COR-L47 (cell line): ENCODE measurements at regions not wholly inside any gene's neighbourhood (a gene's known extent, or its start where the extent isn't known, plus 50 kb on each side); places are given as distances from the start of the nearest gene placed in this dataset.
A peak's percentile ranks its signal among the peaks of the same experiment; 100 is the strongest.

Source experiments
- DNase-seq: peaks from one replicate; lab custom pipeline; 2025; lab: John Stamatoyannopoulos, UW

GRCh38 chr16:54511222-54511731 lies 224.7 kb upstream of the IRX3 start:
- DNase-seq: no peak

DNA sequence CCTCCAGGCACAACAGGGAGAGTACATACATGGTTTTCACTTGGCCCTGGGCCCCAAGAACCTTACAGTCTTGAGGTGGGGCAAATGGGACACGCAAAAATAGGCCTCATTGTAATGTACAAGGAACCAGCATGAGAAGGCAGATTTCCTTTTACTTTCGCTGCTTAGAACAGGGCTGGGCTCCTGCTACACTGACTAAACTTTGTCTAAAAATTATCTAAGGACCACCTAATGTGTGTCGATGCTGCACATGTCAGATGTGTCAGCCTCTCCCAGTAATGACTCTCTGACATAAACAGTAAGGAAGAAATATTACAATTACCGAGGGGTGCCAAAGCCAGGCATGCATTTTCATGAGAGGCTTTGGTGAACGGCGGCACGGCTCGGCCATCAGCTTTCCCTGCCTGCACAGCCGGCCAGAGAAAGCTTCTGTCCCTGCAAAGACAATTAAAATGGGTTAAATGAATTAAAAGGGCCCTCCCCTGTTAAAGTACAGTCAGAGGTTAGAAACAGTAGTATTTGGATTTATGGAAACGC lies 224.2 kb upstream of the IRX3 start:
- DNase-seq: no peak

DNA sequence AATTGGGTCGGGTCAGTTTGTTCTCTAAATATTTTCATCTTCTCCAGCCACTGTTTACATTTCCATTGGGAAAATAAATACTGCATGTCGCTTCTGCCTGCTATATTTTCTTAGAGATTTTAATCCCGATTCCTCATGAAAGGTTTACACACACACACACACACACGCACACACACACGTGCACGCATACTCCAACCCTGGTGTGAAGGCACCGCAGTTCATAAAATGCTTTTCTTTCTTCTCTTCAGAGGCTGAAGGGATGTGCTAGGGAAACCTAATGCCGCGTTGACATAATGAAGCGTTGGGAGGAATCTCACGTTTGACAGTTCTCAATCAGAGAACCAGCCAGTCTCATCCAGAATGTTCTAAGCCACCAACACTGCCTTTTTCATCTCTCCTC lies 222.9 kb upstream of the IRX3 start:
- no peak for DNase-seq

GRCh38 chr16:54508351-54508750 lies 221.8 kb upstream of the IRX3 start:
- no peak for DNase-seq

DNA sequence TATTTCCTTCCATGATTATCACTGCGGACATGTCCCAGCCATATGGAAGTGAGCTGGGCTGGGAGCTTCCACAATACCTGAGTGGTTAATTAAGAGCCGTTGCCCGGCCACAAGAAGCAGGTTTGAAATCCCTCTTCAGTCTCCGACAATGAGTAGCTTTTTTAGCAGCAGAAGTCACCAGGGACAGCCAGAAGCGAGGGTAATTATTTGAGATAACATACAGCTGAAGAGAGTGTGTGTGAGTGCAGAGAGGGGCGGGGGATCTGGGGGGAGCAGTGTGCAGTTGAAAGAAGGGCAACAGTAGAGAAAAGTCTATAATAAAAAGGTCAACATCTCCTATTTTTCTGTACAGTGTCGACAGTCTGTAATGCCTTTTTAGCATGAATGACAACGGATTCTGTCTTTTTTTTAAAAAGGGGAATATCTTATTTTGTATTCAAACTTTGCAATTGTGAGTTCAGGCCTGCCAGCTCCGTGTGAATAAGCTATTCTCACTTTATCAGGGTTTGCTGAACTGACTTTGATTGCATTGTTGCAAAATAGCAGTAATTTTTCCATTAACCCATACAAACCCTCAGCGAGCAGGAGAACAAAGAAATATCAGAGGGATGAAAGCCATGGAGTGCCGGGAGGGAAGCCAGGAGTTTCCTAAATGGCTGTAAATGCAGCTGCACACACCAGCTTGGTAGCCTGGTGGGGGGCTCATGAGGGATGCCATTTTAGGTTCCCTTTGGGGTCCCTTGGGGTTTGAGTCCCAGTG lies 220.3 kb upstream of the IRX3 start:
- peak; percentile 31 for DNase-seq

GRCh38 chr16:54506214-54506580 lies 219.6 kb upstream of the IRX3 start:
- DNase-seq: no peak

- no peak for DNase-seq
These were observed 219.1 kb upstream of the IRX3 start for GRCh38 chr16:54505549-54506213.

- DNase-seq: no peak
These were observed 217.8 kb upstream of the IRX3 start for GRCh38 chr16:54504372-54504771.

- DNase-seq: no peak
These were observed 217.3 kb upstream of the IRX3 start for GRCh38 chr16:54503856-54504219.

GRCh38 chr16:54503011-54503855 lies 216.6 kb upstream of the IRX3 start:
- no peak for DNase-seq

DNA sequence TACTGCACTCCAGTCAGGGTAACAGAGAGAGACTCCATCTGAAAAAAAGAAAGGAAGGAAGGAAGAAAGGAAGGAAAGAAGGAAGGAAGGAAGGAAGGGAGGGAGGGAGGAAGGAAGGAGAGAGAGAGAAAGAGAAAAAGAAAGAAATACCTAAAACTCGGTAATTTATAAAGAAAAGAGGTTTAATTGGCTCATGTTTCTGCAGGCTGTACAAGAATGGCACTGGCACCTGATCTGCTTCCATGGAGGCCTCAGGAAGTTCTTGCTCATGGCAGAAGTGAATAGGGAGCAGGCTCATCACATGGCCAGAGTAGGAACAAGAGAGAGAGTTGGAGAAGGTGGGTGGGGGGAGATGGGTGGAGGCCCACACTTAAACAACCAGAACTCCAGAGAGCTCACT lies 215.2 kb upstream of the IRX3 start:
- DNase-seq: no peak

GRCh38 chr16:54493594-54493993 lies 207.0 kb upstream of the IRX3 start:
- no peak for DNase-seq

DNA sequence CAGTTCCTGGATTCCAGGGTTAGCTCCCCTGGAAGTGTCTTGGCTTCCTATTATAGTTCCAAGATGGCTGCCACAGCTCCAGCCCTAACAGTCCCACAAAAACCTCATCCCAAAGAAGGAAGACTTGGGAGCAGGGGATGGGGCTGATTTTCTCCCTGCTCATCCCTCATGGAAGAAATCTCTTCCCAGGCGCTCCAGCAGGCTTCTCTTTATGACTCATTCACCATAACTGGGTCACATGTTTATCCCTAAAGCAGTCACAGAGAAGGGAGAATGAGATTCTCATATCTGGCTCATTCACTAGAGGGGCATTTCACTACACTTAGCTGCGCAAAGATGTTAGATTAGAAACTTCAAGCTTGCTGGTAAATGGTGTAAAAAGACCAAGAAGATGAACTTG lies 206.5 kb upstream of the IRX3 start:
- no peak for DNase-seq

GRCh38 chr16:54490112-54490488 lies 203.5 kb upstream of the IRX3 start:
- no peak for DNase-seq

DNA sequence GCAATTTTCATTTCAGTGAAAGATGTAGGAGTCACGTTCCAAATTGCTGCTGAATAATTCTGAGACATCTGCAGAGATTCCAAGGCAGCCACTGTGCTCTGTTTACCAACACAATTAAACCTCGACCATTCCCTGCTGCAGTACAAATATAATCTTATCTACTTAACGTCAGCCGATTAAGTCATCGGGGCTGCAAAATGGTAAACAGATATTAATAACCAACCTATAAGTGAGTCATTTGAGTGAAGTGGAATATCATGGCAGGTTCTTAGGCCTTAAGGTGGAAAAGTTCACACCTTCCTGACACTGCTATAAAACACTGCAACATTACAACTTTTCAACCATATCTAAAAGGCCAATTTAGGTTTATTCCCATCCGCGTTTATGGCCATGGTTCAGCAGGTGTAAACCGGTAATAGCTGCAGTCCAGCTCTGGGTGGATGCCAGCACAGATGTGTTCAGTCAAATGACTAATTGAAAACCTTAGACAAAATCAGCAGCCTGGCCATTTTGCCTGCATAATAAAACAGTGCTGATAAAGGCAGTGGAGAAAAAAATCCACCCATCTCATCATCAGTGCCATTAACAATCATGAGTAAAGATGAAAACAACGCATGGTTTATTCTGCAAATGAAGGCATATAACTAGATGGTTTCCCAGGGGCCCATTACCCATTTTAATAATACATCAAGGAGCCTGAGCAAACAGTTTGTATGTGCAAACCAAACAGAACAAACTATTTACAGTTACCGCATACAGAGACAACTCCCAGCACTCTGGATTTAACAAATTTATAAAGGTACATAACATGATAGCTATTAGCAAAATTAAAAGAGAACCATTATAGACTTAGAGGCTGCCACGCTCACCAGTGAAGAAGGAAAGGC lies 202.9 kb upstream of the IRX3 start:
- DNase-seq: peak; percentile 88

DNA sequence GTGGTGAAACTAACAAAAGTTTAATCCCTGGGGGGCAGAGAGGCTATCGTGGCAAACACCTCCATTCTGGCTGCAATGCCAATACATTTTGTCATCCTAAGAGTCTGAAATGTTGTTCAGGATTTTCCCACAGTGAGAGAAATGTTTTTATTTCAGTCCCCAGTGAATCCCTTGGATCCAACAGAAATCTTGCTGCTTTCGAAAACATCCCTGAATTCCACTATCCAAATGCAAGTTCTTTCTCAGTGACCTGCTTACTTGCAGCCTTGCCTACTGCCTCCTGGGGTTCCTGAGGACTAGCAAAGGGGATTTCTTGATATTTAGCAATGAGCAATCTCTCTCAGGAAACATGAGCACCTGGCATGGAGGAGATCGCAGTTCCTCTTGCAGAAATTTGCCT lies 202.1 kb upstream of the IRX3 start:
- no peak for DNase-seq

- DNase-seq: no peak
These were observed 201.3 kb upstream of the IRX3 start for GRCh38 chr16:54487933-54488332.

DNA sequence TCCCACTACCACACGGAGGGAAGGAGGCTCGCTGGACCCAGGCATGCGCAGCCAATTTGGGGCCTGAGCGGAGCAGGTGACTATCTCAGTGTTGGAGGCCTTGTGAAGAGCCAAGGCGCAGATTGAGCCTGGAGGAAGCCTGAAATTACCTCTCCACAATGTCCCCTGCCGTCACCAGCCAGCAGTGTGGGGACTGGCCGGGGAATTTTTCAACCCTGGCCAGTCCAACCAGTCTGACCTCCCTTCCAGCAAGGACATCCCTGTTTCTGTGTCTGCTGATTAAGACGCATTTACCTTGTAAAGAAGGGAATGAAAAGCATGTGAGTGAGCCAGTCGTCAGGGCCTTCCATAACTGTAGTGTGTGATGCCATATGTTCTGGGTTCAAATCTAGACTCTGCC lies 198.1 kb upstream of the IRX3 start:
- no peak for DNase-seq

GRCh38 chr16:54482892-54483574 lies 196.4 kb upstream of the IRX3 start:
- no peak for DNase-seq

GRCh38 chr16:54480429-54480828 lies 193.8 kb upstream of the IRX3 start:
- DNase-seq: no peak

DNA sequence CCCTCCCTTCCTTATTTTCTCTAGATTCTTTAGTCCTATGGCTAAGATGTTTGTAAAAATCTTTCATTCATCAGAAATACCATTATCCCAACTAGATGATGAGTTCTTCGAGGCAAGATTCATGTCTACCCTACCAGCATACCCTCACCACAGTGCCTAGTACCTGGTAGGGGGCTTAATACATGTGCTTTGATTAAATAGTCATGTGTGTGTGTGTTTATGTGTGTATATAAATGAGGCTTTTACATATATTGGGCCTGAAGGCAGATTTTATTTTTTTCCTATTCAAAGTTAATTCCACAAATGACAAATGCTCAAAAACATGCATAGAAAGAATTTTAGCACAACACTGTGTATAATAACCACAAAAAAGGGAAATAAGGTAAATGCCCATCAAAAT lies 193.0 kb upstream of the IRX3 start:
- no peak for DNase-seq
